Trophoblast cell (in vitro differentiated cells and primary cell): ENCODE measurements at regions not wholly inside any gene's neighbourhood (a gene's known extent, or its start where the extent isn't known, plus 50 kb on each side); places are given as distances from the start of the nearest gene placed in this dataset.
A peak's percentile ranks its signal among the peaks of the same experiment; 100 is the strongest.

Experiments used
- DNase-seq, 2 donors: peaks; one replicate each; pipeline ENCODE4 v3.0.0-alpha.2; 2016
- H2AFZ ChIP-seq: 2 replicates; pipeline ENCODE4 v1.6.1; 2013; ENCODE audit warnings: low read length, moderate library complexity, mild to moderate bottlenecking; ENCODE audit not compliant: insufficient read depth, poor library complexity
- H2AK5ac ChIP-seq: 2 replicates; pipeline ENCODE4 v1.6.1; 2013; ENCODE audit warnings: mild to moderate bottlenecking, low read length
- H2BK120ac ChIP-seq: 2 replicates; pipeline ENCODE4 v1.6.1; 2013; ENCODE audit warnings: low read length, mild to moderate bottlenecking, moderate library complexity; ENCODE audit not compliant: insufficient read depth, poor library complexity
- H2BK12ac ChIP-seq: 2 replicates; pipeline ENCODE4 v1.6.1; 2013; ENCODE audit warnings: mild to moderate bottlenecking, low read length, moderate library complexity
- H2BK5ac ChIP-seq: 2 replicates; pipeline ENCODE4 v1.6.1; 2013; ENCODE audit warnings: low read length, low read depth, moderate library complexity, mild to moderate bottlenecking; ENCODE audit not compliant: poor library complexity
- H3K14ac ChIP-seq: 2 replicates; pipeline ENCODE4 v1.6.1; 2013; ENCODE audit warnings: mild to moderate bottlenecking, low read length
- H3K18ac ChIP-seq: 2 replicates; pipeline ENCODE4 v1.6.1; 2013; ENCODE audit warnings: mild to moderate bottlenecking, low read length
- H3K23ac ChIP-seq: 2 replicates; pipeline ENCODE4 v1.6.1; 2013; ENCODE audit warnings: low read length
- H3K27ac ChIP-seq: 2 replicates; pipeline ENCODE4 v1.5.1; 2013; ENCODE audit warnings: low read depth, mild to moderate bottlenecking, inconsistent platforms, low read length, moderate library complexity
- H3K27me3 ChIP-seq: 2 replicates; pipeline ENCODE4 v1.6.1; 2013; ENCODE audit warnings: inconsistent platforms, mild to moderate bottlenecking, low read length, moderate library complexity; ENCODE audit not compliant: insufficient read depth
- H3K36me3 ChIP-seq, 2 experiments: 1 replicate in 1 of 2; 2 replicates in 1 of 2; pipeline ENCODE4 v1.6.1; 2013; ENCODE audit warnings: low read length in 2 of 2, mild to moderate bottlenecking in 2 of 2, moderate library complexity in 1 of 2; ENCODE audit not compliant: insufficient read depth in 2 of 2, control insufficient read depth in 1 of 2
- H3K4ac ChIP-seq: 2 replicates; pipeline ENCODE4 v1.6.1; 2013; ENCODE audit warnings: low read depth, mild to moderate bottlenecking, low read length, moderate library complexity
- H3K4me1 ChIP-seq, 2 experiments: 1 replicate in 1 of 2; 2 replicates in 1 of 2; pipeline ENCODE4 v1.6.1; 2013; ENCODE audit warnings: low read length in 2 of 2, mild to moderate bottlenecking in 2 of 2, moderate library complexity in 1 of 2; ENCODE audit not compliant: insufficient read depth in 2 of 2, control insufficient read depth in 1 of 2
- H3K4me2 ChIP-seq: 2 replicates; pipeline ENCODE4 v1.6.1; 2013; ENCODE audit warnings: inconsistent platforms, mild to moderate bottlenecking, low read length, moderate library complexity
- H3K4me3 ChIP-seq: 2 replicates; pipeline ENCODE4 v1.5.1; 2013; ENCODE audit warnings: mild to moderate bottlenecking, low read depth, low read length, inconsistent platforms
- H3K79me1 ChIP-seq: one replicate; pipeline ENCODE4 v1.6.1; 2013; ENCODE audit warnings: low read length
- H3K79me2 ChIP-seq: 2 replicates; pipeline ENCODE4 v1.6.1; 2013; ENCODE audit warnings: low read length, mild to moderate bottlenecking; ENCODE audit not compliant: control insufficient read depth, insufficient read depth, poor library complexity
- H3K9ac ChIP-seq: 2 replicates; pipeline ENCODE4 v1.6.1; 2013; ENCODE audit warnings: mild to moderate bottlenecking, low read length
- H3K9me3 ChIP-seq: 2 replicates; pipeline ENCODE4 v1.6.1; 2013; ENCODE audit warnings: low read depth, mild to moderate bottlenecking, control low read depth, inconsistent platforms, low read length; ENCODE audit not compliant: insufficient read depth
- H4K12ac ChIP-seq: 2 replicates; pipeline ENCODE4 v1.6.1; 2013; ENCODE audit warnings: low read depth, mild to moderate bottlenecking, low read length, moderate library complexity
- H4K8ac ChIP-seq: 2 replicates; pipeline ENCODE4 v1.6.1; 2013; ENCODE audit warnings: low read depth, mild to moderate bottlenecking, low read length, moderate library complexity
- H4K91ac ChIP-seq: one replicate; pipeline ENCODE4 v1.6.1; 2013; ENCODE audit warnings: low read depth, mild to moderate bottlenecking, low read length, moderate library complexity
- WGBS: extraction: QIAGEN DNeasy Blood & Tissue Kit; methylation state at CpG from one replicate; pipeline ENCODE4 v1.1.7; 2013; ENCODE audit warnings: missing lambda C conversion rate; ENCODE audit not compliant: insufficient read length, insufficient coverage; ENCODE audit errors: extremely low coverage; 5-methylcytosine and 5-hydroxymethylcytosine counted together

- H3K9me3 ChIP-seq: no peaks in the 10 kb centered on the region
- peaks cover 4 to 5% of the 10 kb centered on the region in 2 experiments for H3K4me1 ChIP-seq
- H3K23ac ChIP-seq: no peak overlapping the region
- H2BK5ac ChIP-seq: no peak overlapping the region
- WGBS: no CpG with 5 or more reads among the region's 1 CpG
- H3K4ac ChIP-seq: no peak overlapping the region
- no peak overlapping the region for H2AFZ ChIP-seq
- no peak overlapping the region for H2BK12ac ChIP-seq
- no peak overlapping the region for H3K27ac ChIP-seq
- H4K91ac ChIP-seq: no peak overlapping the region
- H2BK120ac ChIP-seq: no peak overlapping the region
- H4K12ac ChIP-seq: no peak overlapping the region
- no peak overlapping the region for H3K9ac ChIP-seq
- no peaks in the 10 kb centered on the region for H3K36me3 ChIP-seq
- H2AK5ac ChIP-seq: no peak overlapping the region
- no peaks in the 10 kb centered on the region for H3K27me3 ChIP-seq
- no peak overlapping the region for H3K4me3 ChIP-seq
- no peaks in the 10 kb centered on the region for H3K79me1 ChIP-seq
- no peak overlapping the region for H3K14ac ChIP-seq
- no peak for DNase-seq
- H3K18ac ChIP-seq: no peak overlapping the region
- no peak overlapping the region for H4K8ac ChIP-seq
- no peaks in the 10 kb centered on the region for H3K79me2 ChIP-seq
- no peak overlapping the region for H3K4me2 ChIP-seq
These were observed 459.5 kb downstream of the RMST start for GRCh38 chr12:97921979-97922722.

- no peaks in the 10 kb centered on the region for H3K79me1 ChIP-seq
- H3K14ac ChIP-seq: no peak overlapping the region
- no peak overlapping the region for H3K4me3 ChIP-seq
- H3K18ac ChIP-seq: no peak overlapping the region
- DNase-seq: no peak
- peaks cover 4 to 7% of the 10 kb centered on the region in 2 experiments for H3K4me1 ChIP-seq
- H3K9ac ChIP-seq: no peak overlapping the region
- no peak overlapping the region for H2AFZ ChIP-seq
- H3K9me3 ChIP-seq: no peaks in the 10 kb centered on the region
- no peak overlapping the region for H2BK120ac ChIP-seq
- H3K27ac ChIP-seq: no peak overlapping the region
- H4K12ac ChIP-seq: no peak overlapping the region
- no peak overlapping the region for H4K91ac ChIP-seq
- H3K23ac ChIP-seq: no peak overlapping the region
- no peak overlapping the region for H3K4ac ChIP-seq
- no peak overlapping the region for H2BK12ac ChIP-seq
- H4K8ac ChIP-seq: no peak overlapping the region
- no peak overlapping the region for H3K4me2 ChIP-seq
- H3K79me2 ChIP-seq: no peaks in the 10 kb centered on the region
- H2BK5ac ChIP-seq: no peak overlapping the region
- H3K36me3 ChIP-seq: no peaks in the 10 kb centered on the region
- no peaks in the 10 kb centered on the region for H3K27me3 ChIP-seq
- no peak overlapping the region for H2AK5ac ChIP-seq
- no CpG with 5 or more reads among the region's 2 CpGs for WGBS
These were observed 460.9 kb downstream of the RMST start for GRCh38 chr12:97923546-97923945.

- peaks cover 4 to 7% of the 10 kb centered on the region in 2 experiments for H3K4me1 ChIP-seq
- no peak overlapping the region for H3K27ac ChIP-seq
- H3K9ac ChIP-seq: no peak overlapping the region
- peak; percentile 1 to 44 for DNase-seq
- H3K36me3 ChIP-seq: no peaks in the 10 kb centered on the region
- H4K91ac ChIP-seq: no peak overlapping the region
- H3K79me2 ChIP-seq: no peaks in the 10 kb centered on the region
- H3K4me3 ChIP-seq: no peak overlapping the region
- no peak overlapping the region for H3K18ac ChIP-seq
- no peak overlapping the region for H3K14ac ChIP-seq
- no peak overlapping the region for H2BK120ac ChIP-seq
- H2AK5ac ChIP-seq: no peak overlapping the region
- no peak overlapping the region for H2BK5ac ChIP-seq
- H3K23ac ChIP-seq: no peak overlapping the region
- no peak overlapping the region for H2AFZ ChIP-seq
- WGBS: no CpG with 5 or more reads among the region's 4 CpGs
- no peak overlapping the region for H4K12ac ChIP-seq
- no peaks in the 10 kb centered on the region for H3K79me1 ChIP-seq
- H4K8ac ChIP-seq: no peak overlapping the region
- no peaks in the 10 kb centered on the region for H3K9me3 ChIP-seq
- H3K4ac ChIP-seq: no peak overlapping the region
- no peak overlapping the region for H3K4me2 ChIP-seq
- no peak overlapping the region for H2BK12ac ChIP-seq
- H3K27me3 ChIP-seq: no peaks in the 10 kb centered on the region
These were observed 461.5 kb downstream of the RMST start for GRCh38 chr12:97924122-97924521.

GRCh38 chr12:97927977-97928376 lies 465.4 kb downstream of the RMST start:
- no peak overlapping the region for H3K4me3 ChIP-seq
- H3K4me1 ChIP-seq: peaks cover 0 to 2% of the 10 kb centered on the region in 2 experiments
- DNase-seq: no peak
- H3K4ac ChIP-seq: no peak overlapping the region
- H3K27ac ChIP-seq: no peak overlapping the region
- H4K8ac ChIP-seq: no peak overlapping the region
- no peak overlapping the region for H3K23ac ChIP-seq
- no peak overlapping the region for H3K9ac ChIP-seq
- no peak overlapping the region for H2BK12ac ChIP-seq
- H3K4me2 ChIP-seq: no peak overlapping the region
- no peaks in the 10 kb centered on the region for H3K79me1 ChIP-seq
- H2BK120ac ChIP-seq: no peak overlapping the region
- no peak overlapping the region for H3K18ac ChIP-seq
- H3K27me3 ChIP-seq: no peaks in the 10 kb centered on the region
- no peaks in the 10 kb centered on the region for H3K79me2 ChIP-seq
- no peaks in the 10 kb centered on the region for H3K36me3 ChIP-seq
- no peak overlapping the region for H2AFZ ChIP-seq
- no peak overlapping the region for H4K12ac ChIP-seq
- no peak overlapping the region for H2BK5ac ChIP-seq
- no CpG with 5 or more reads among the region's 6 CpGs for WGBS
- no peak overlapping the region for H4K91ac ChIP-seq
- H2AK5ac ChIP-seq: no peak overlapping the region
- no peaks in the 10 kb centered on the region for H3K9me3 ChIP-seq
- no peak overlapping the region for H3K14ac ChIP-seq
